ENCODE measurements at regions not wholly inside any gene's neighbourhood (a gene's known extent, or its start where the extent isn't known, plus 50 kb on each side); places are given as distances from the start of the nearest gene placed in this dataset.
"Not testable (repeated sequence)": the region's sequence is repeated elsewhere in the genome, so short reads cannot be mapped to it uniquely, and the experiment has no call there.

DNA sequence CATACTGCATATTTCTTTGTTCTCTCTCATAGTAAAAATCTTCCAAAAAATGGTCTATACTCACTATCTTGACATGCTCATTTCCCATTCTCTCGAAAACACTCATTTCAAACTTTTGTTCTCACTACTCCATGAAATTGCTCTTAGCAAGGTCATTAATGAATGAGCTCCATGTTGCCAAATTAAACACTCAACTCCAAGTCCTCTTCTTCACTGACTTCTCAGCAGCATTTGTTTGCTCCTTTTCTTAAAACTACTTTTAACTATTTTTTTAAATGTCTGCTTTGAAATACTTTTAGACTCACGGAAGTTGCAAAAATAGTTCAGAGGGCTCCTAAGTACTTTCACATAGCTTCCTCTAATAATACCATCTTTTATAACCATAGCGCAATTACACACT, 274.0 kb upstream of the PREP start:
- TF ChIP-seq, protein P1, sequence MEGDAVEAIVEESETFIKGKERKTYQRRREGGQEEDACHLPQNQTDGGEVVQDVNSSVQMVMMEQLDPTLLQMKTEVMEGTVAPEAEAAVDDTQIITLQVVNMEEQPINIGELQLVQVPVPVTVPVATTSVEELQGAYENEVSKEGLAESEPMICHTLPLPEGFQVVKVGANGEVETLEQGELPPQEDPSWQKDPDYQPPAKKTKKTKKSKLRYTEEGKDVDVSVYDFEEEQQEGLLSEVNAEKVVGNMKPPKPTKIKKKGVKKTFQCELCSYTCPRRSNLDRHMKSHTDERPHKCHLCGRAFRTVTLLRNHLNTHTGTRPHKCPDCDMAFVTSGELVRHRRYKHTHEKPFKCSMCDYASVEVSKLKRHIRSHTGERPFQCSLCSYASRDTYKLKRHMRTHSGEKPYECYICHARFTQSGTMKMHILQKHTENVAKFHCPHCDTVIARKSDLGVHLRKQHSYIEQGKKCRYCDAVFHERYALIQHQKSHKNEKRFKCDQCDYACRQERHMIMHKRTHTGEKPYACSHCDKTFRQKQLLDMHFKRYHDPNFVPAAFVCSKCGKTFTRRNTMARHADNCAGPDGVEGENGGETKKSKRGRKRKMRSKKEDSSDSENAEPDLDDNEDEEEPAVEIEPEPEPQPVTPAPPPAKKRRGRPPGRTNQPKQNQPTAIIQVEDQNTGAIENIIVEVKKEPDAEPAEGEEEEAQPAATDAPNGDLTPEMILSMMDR (IDR thresholded peaks at IDR 0.05): no peak
- no peak for ATAC-seq (ENCODE audit: low FRiP score)
- no peak for DNase-seq (ENCODE audit: low spot score)

DNA sequence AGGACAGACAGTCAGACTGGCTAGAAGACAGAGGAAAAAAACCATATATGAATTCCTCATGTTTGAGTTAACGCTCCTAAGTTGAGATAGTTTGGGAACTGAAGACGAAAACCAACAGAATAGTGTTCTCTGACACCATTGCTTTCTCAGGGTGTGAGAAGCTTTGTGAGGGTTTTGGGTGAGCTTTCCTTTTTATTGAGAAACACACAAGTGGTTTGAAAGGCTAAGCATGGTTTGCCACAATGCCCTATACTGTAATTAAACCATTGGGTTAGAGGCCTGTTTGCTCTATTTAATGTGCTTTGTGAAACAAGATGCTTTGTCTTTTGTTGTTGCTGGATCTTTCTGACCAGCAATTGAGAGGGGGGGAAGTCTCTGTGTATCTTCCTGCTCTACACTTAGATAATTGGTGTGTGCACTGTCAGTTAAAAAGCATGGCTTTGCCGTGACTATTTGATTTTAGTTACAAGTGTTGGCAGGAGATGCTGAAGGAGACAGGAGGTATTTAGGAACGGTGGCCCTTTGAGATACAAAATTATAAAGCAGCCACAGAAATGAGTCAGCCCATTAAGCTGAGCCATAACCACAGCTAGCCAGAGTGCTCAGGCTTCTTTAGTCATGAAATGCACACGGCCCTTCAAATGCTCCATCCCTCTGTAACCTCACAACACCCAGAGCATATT, 273.0 kb upstream of the PREP start:
- DNase-seq (ENCODE audit: low spot score): no peak

DNA sequence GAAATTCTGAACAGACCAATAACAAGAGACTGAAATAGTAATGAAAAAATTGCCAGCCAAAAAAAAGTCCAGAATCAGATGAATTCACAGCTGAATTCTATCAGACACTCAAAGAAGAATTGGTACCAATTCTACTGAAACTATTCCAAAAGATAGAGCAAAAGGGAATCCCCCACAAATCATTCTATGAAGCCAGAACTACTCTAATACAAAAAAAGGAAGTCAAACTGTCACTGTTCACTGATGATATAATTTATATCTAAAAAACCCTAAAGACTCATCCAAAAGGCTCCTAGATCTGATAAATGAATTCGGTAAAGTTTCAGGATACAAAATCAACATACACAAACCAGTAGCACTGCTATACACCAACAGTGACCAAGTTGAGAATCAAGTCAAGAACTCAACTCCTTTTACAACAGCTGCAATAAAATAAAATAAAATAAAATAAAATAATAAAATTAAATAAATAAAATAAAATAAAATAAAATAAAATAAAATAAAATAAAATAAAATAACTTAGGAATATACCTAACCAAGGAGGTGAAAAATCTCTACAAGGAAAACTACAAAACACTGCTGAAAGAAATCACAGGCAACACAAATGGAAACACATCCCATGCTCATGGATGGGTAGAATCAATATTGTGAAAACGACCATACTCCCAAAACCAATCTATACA, 270.1 kb upstream of the PREP start:
- DNase-seq (ENCODE audit: low spot score); ATAC-seq (ENCODE audit: low FRiP score): not testable (repeated sequence)

More for the DNA sequence above, 273.0 kb upstream of the PREP start:
- no peak for ATAC-seq (ENCODE audit: low FRiP score)
- TF ChIP-seq, protein P1 (IDR thresholded peaks at IDR 0.05): no peak

DNA sequence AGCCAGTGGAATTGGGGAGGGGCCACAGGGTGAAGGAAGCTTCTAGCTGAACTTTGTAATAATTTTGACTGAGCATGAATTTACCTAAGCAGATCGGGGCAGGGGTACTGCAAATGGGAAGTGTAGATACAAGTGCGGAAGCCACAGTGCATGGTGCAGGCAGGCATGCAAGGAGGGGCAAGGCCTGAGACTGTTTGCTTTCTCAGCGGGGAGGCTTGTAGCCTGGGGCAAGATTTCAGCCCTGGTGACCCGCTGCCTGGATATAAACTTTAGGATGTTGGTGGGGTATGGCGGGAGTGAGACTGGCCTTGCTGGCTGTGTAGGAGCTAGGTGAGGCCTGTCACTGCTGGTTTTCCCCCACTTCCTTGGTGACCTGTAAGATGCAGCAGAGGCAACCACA, 266.4 kb upstream of the PREP start:
- DNase-seq (ENCODE audit: low spot score): no peak
- ATAC-seq (ENCODE audit: low FRiP score): no peak
- TF ChIP-seq, protein P1 (IDR thresholded peaks at IDR 0.05): no peak

DNA sequence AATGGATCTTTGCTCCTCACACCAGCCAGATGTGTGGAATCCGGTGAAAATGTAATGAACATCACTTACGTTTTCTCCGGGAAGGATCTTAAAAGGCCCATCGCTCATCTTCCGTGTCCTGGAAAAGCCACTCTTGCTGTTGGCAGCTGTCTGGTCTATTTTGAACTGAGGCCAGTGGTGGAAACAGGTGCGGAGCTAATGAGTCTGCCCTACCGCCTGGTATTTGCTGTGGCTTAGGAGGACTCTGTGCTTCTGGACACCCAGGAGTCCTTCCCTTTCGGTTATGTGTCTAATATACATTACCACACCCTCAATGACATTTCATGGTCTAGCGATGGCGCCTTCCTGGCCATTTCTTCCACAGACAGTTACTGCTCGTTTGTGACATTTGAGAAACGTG, 264.2 kb upstream of the PREP start:
- DNase-seq (ENCODE audit: low spot score): no peak

DNA sequence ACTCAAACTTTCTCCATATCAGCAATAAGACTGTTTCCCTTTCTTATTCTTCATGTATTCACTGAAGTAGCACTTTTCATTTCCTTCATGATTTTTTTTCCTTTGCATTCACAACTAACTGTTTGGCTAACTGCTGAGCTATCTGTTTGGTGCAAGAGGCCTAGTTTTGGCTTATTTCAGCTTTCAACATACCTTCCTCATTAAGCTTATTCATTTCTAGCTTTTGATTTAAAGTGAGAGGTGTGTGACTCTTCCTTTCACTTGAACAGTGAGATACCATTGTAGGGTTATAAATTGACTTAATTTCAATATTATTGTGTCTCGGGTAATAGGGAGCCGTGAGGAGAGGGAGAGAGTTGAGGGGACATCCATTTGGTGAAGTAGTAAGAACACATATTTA, 262.0 kb upstream of the PREP start:
- TF ChIP-seq, protein P1 (IDR thresholded peaks at IDR 0.05): no peak
- ATAC-seq (ENCODE audit: low FRiP score) (no peak), DNase-seq (ENCODE audit: low spot score) (no peak)

More for the DNA sequence above, 264.2 kb upstream of the PREP start:
- TF ChIP-seq, protein P1 (IDR thresholded peaks at IDR 0.05): no peak
- no peak for ATAC-seq (ENCODE audit: low FRiP score)

DNA sequence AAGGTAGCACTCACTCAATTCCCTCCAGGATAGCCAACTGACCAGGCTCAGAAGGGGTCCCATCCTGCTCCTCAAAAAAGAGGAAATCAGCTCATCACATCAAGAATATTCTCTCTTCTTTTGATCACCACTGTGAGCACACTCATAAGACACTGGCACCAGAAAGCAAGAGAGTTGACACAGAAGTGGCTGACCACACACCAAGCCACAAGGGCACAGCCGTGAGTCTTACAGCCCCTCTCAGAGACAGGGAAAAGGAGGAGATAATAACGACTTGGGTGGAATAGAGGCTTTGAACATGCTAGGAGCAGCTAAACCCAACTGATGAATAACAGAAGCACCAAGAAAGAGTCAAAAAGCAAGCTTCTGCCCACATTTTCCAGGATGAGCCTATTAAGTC, 249.1 kb upstream of the PREP start:
- no peak for ATAC-seq (ENCODE audit: low FRiP score)
- TF ChIP-seq, protein P1 (IDR thresholded peaks at IDR 0.05): no peak
- DNase-seq (ENCODE audit: low spot score): no peak

Measured in omental fat pad (tissue), 3 donors.